ENCODE measurements at regions not wholly inside any gene's neighbourhood (a gene's known extent, or its start where the extent isn't known, plus 50 kb on each side); places are given as distances from the start of the nearest gene placed in this dataset.

GRCh38 chr14:86574051-86574777 lies 1044.3 kb downstream of the FLRT2 start:
- intact Hi-C loops (cut with micrococcal nuclease; ENCODE audit: unreplicated experiment) = loop anchor here (1.0 kb wide), 1 partner anchor 20 kb away; no protein-coding TSS in a partner anchor
- Histone ChIP-seq H3K4me3 (ENCODE audit: low read depth in 2 of 2, low read length in 2 of 2) (peak overlapping the region in 1 of 2 experiments; percentile 15; a peak in 3 of 4 replicates), H3K36me3 (ENCODE audit: control insufficient read depth, insufficient read depth, low read length) (no peaks in the 10 kb centered on the region), H3K27me3 (ENCODE audit: control insufficient read depth, insufficient read depth, low read length) (no peaks in the 10 kb centered on the region), H3K27ac (ENCODE audit: low read length) (peak overlapping the region; percentile 71), H3K4me1 (ENCODE audit: control insufficient read depth, insufficient read depth, low read length) (peaks cover 10% of the 10 kb centered on the region), H3K9me3 (ENCODE audit: control insufficient read depth, insufficient read depth, low read depth, low read length) (no peaks in the 10 kb centered on the region)
- in situ Hi-C loops (cut with HindIII; ENCODE audit: low pct_unique_long_range_greater_than_20kb, low sequenced_read_pairs) = no loop called here
- CTCF ChIA-PET = no interaction called here
- TF ChIP-seq TCF7L2 (IDR thresholded peaks at IDR 0.05; ENCODE audit: low read depth, low read length) (no peak), REST (IDR thresholded peaks at IDR 0.05; ENCODE audit: insufficient read depth in 1 of 2, low read depth in 2 of 2, low read length in 1 of 2) (no peak), POLR2AphosphoS5 (IDR thresholded peaks at IDR 0.05; ENCODE audit: low read depth, low read length) (no peak), SIN3A (IDR thresholded peaks at IDR 0.05; ENCODE audit: borderline replicate concordance, insufficient read depth, low read depth, low read length) (no peak), CTCF (IDR thresholded peaks at IDR 0.05) (no peak)
- no TSS peak for BruUV-seq (replicated peaks)
- ATAC-seq = peak; percentile 96
- POLR2A ChIA-PET = no interaction called here
- peak; percentile 18 for DNase-seq (ENCODE audit: low read depth, low spot score)

- no TSS peak for BruUV-seq (replicated peaks)
- Histone ChIP-seq H3K27ac (ENCODE audit: low read length) (no peak overlapping the region), H3K36me3 (ENCODE audit: control insufficient read depth, insufficient read depth, low read length) (no peaks in the 10 kb centered on the region), H3K4me3 (ENCODE audit: low read depth in 2 of 2, low read length in 2 of 2) (no peak overlapping the region), H3K27me3 (ENCODE audit: control insufficient read depth, insufficient read depth, low read length) (no peaks in the 10 kb centered on the region), H3K9me3 (ENCODE audit: control insufficient read depth, insufficient read depth, low read depth, low read length) (no peaks in the 10 kb centered on the region), H3K4me1 (ENCODE audit: control insufficient read depth, insufficient read depth, low read length) (peaks cover 10% of the 10 kb centered on the region)
- ChIA-PET POLR2A (no interaction called here), CTCF (no interaction called here)
- no peak for ATAC-seq
- intact Hi-C loops (cut with micrococcal nuclease; ENCODE audit: unreplicated experiment) = no loop called here
- in situ Hi-C loops (cut with HindIII; ENCODE audit: low pct_unique_long_range_greater_than_20kb, low sequenced_read_pairs) = no loop called here
- TF ChIP-seq REST (IDR thresholded peaks at IDR 0.05; ENCODE audit: insufficient read depth in 1 of 2, low read depth in 2 of 2, low read length in 1 of 2) = no peak
- no peak for DNase-seq (ENCODE audit: low read depth, low spot score)
Measured at GRCh38 chr14:86570371-86570770, 1040.4 kb downstream of the FLRT2 start.

Data from Panc1 (cell line).